ENCODE measurements at regions not wholly inside any gene's neighbourhood (a gene's known extent, or its start where the extent isn't known, plus 50 kb on each side); places are given as distances from the start of the nearest gene placed in this dataset.
A peak's percentile ranks its signal among the peaks of the same experiment; 100 is the strongest.

DNA sequence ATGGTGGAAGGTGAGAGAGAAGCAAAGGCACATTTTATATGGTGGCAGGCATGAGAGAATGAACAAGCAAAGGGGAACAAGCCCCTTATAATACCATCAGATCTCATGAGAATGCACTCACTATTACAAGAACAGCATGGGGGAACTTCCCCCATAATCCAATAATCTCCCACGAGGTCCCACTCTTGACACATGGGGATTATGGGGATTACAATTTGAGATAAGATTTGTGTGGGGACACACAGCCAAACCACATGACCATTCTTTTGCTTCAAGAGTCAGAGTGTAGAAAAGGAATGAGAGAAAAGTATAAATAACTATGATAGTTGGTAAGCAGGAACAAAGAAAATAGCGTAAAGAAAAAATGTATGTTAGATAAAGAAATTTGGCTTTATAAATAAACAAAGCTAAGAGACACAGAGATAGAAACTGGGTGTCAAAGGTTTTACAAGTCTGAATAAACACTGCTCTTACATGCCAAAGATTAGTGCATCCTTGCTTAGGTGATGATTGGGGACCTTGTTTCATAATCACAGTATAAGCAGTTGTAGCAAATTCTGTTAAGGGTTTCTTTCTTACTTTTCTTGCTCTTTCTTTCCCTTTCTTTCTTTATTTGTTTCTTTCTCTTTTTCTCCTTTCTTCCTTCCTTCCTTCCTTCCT lies 91.9 kb upstream of the PAPPA start:
- TF ChIP-seq, protein P1, sequence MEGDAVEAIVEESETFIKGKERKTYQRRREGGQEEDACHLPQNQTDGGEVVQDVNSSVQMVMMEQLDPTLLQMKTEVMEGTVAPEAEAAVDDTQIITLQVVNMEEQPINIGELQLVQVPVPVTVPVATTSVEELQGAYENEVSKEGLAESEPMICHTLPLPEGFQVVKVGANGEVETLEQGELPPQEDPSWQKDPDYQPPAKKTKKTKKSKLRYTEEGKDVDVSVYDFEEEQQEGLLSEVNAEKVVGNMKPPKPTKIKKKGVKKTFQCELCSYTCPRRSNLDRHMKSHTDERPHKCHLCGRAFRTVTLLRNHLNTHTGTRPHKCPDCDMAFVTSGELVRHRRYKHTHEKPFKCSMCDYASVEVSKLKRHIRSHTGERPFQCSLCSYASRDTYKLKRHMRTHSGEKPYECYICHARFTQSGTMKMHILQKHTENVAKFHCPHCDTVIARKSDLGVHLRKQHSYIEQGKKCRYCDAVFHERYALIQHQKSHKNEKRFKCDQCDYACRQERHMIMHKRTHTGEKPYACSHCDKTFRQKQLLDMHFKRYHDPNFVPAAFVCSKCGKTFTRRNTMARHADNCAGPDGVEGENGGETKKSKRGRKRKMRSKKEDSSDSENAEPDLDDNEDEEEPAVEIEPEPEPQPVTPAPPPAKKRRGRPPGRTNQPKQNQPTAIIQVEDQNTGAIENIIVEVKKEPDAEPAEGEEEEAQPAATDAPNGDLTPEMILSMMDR (IDR thresholded peaks at IDR 0.05; ENCODE audit: insufficient read depth, low read length), result no peak
- DNase-seq (ENCODE audit: low read depth), result no peak
- no peak overlapping the region for H3K4me3 ChIP-seq (ENCODE audit: low read depth, low read length)

DNA sequence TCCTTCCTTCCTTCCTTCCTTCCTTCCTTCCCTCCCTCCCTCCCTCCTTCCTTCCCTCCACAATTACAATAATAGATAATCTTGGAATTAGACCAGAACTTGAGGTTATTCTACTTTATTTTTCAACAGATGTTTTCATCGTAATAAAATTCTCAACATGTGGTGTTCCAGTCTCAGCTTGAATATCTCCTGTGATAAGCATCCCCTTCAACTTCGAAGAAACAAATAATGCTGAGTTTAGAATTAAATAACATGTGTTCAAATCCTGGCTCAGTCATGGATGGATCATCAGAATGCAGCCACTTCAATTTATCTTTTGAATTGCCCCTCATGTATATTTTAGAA lies 91.4 kb upstream of the PAPPA start:
- H3K4me3 ChIP-seq (ENCODE audit: low read depth, low read length), result no peak overlapping the region
- no peak for DNase-seq (ENCODE audit: low read depth)
- TF ChIP-seq, protein P1 (IDR thresholded peaks at IDR 0.05; ENCODE audit: insufficient read depth, low read length), result no peak

DNA sequence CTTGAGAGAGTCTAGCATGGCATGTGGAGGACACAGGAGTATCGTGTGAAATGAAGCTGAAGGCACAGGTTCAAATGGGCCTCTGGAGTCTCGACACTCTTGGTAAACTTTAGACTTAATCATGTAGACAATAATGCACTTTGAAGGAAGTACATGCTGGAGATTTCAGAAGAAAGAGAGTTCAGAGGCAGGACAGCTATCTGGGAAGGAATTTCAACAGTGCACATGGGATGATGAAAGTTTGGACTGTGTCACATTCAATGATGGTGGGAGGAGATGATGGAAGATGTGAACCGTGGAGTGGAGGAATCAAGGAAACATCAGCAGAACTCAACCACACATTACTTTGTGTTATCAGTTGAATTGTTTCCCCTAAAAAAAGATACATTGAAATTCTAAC lies 88.6 kb upstream of the PAPPA start:
- no peak overlapping the region for H3K4me3 ChIP-seq (ENCODE audit: low read depth, low read length)
- TF ChIP-seq, protein P1 (IDR thresholded peaks at IDR 0.05; ENCODE audit: insufficient read depth, low read length), result no peak
- peak; percentile 27 for DNase-seq (ENCODE audit: low read depth)

DNA sequence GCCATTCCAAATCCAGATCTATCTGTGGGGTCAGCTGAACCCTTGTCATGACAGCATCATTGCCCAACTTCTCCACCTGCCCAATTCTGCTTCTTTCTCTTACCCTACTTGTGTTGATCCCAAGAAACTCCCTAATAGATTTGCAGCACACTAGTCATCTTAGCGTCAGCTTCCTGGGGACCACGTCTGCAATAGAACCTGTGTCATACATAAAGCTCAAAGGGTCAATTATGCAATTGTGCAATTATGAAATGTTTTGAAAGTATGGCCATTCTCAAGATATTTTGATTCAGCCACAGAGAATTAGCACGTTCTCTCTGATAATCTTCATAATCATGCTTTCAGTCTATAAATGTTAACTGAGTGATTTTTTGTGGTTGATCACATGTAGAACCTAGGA lies 87.4 kb upstream of the PAPPA start:
- TF ChIP-seq, protein P1 (IDR thresholded peaks at IDR 0.05; ENCODE audit: insufficient read depth, low read length), result no peak
- no peak for DNase-seq (ENCODE audit: low read depth)
- H3K4me3 ChIP-seq (ENCODE audit: low read depth, low read length), result no peak overlapping the region

DNA sequence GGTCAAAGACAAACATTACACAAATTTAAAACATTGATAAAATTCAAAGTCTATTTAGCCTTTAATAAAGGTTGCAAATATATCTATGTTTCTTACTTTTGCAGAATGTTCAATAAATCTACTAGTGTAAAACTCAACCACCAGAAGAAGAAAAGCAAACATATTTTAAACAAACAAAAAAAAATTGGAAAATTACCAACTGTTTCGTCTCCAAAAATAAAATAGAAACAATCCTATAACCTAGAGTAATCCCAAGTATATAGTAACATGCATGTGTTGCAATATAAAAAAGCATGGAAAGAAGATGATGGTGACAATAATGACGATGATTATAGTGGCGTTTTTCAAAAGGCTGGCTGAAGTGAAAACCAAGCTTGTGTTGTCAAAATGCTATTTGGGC lies 86.0 kb upstream of the PAPPA start:
- TF ChIP-seq, protein P1 (IDR thresholded peaks at IDR 0.05; ENCODE audit: insufficient read depth, low read length), result no peak
- no peak overlapping the region for H3K4me3 ChIP-seq (ENCODE audit: low read depth, low read length)
- DNase-seq (ENCODE audit: low read depth), result no peak

DNA sequence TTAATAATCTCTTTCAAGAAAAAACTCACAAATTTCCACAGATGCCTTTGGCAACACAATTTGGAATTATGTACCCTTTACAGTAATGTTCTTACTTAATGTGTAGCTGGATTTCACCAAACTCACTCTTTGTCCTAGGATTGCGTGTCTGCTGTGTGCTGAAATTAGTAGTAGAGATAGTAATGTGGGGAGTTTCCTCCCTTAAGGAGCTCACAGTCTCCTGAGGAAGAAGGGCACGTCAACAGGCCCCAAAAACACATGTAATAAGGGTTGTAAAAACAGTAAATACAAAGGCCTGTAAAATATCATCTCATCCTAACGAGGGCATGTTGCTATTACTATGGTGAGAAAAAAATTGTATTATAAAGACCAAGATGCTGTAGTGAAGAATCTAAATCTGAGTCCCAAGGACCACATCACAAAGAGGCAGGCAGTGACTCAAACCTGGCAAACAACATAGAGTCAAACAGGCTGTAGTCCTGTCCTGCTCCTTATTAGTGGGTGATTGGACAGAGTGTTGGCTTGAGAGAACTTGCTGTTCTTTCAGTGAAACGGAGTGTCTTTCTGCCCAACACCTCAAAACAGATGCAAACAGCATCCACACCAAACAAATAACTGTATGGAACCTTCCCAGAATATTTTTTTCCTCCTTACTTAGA lies 83.2 kb upstream of the PAPPA start:
- peak; percentile 65 for DNase-seq (ENCODE audit: low read depth)
- no peak overlapping the region for H3K4me3 ChIP-seq (ENCODE audit: low read depth, low read length)
- TF ChIP-seq, protein P1 (IDR thresholded peaks at IDR 0.05; ENCODE audit: insufficient read depth, low read length), result no peak

Data from fibroblast of the aortic adventitia (primary cell).